Cardiac fibroblast (primary cell): ENCODE measurements at regions not wholly inside any gene's neighbourhood (a gene's known extent, or its start where the extent isn't known, plus 50 kb on each side); places are given as distances from the start of the nearest gene placed in this dataset.

Source experiments
- DNase-seq, 2 donors: peaks; one replicate each; pipeline versions ENCODE4 v3.0.0 to v3.0.0-alpha.2; 2010; ENCODE audit warnings: low read depth in 2 of 2
- H3K4me3 ChIP-seq, 2 donors: replicated peaks in 1 of 2; 1 replicate in 1 of 2; 2 replicates in 1 of 2; pipeline ENCODE4 v1.5.1; 2011; ENCODE audit warnings: low read depth in 2 of 2, low read length in 2 of 2, mild to moderate bottlenecking in 2 of 2, moderate library complexity in 1 of 2
- TF ChIP-seq, protein P1 (sequence below): IDR thresholded peaks from one replicate; pipeline ENCODE4 v1.5.1; 2011; ENCODE audit warnings: low read depth, mild to moderate bottlenecking, low read length, inconsistent platforms

DNA sequence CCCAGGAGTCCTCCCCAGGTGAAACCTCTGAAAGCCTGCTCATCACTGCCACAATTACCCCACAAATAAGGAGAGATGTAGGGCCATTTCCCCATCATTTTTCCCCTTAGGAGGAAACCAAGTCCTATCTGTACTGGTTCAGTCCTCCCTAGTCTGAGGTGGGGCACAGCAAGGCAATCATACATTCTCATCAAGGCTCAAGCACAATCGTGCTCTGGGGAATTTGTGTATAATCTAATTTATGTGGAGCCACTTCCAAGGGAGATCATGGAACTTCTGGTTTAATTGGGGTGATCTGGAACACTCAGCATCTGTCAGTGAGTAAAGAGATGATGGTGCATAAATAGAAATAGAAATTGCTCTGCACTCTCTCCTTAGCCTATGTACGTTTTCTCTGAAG is 546.9 kb downstream of the IGSF11 start:
- DNase-seq = no peak
- TF ChIP-seq, protein P1, sequence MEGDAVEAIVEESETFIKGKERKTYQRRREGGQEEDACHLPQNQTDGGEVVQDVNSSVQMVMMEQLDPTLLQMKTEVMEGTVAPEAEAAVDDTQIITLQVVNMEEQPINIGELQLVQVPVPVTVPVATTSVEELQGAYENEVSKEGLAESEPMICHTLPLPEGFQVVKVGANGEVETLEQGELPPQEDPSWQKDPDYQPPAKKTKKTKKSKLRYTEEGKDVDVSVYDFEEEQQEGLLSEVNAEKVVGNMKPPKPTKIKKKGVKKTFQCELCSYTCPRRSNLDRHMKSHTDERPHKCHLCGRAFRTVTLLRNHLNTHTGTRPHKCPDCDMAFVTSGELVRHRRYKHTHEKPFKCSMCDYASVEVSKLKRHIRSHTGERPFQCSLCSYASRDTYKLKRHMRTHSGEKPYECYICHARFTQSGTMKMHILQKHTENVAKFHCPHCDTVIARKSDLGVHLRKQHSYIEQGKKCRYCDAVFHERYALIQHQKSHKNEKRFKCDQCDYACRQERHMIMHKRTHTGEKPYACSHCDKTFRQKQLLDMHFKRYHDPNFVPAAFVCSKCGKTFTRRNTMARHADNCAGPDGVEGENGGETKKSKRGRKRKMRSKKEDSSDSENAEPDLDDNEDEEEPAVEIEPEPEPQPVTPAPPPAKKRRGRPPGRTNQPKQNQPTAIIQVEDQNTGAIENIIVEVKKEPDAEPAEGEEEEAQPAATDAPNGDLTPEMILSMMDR = no peak
- H3K4me3 ChIP-seq = no peak overlapping the region

DNA sequence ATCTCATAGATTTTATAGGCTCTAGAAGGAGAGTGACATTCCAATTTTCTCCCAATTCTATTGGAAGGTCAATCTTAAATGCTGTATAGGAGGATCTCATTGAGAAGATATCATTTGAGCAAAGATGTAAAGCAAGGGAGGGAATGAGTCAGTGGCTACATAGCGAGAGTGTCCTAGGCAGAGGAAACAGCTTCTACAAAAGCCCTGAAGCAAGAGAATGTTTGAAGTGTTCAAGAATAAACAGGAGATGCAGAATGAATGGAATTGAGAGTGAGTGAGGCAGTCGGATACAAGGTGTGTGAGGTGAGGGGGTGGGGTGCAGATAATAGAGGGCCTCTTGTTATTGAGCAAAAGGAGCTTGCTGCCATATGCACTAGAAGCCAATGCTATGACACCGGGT is 545.9 kb downstream of the IGSF11 start:
- TF ChIP-seq, protein P1 = no peak
- no peak overlapping the region for H3K4me3 ChIP-seq
- DNase-seq = no peak

DNA sequence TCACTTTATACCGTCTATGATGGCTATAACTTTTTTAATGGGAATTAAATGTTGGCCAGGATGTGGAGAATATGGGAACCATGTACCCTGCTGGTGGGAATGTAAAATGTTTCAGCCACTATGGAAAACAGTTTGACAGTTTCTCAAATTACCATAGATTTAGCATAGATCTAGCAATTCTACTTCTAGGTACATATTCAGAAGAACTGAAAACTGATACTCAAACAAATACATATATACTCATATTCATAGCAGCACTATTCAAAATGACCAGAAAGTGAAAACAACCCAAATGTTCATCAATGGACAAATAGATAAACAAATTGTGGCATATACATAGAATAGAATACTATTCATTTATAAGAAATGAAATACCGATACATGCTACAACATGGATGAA is 539.4 kb downstream of the IGSF11 start:
- TF ChIP-seq, protein P1 = no peak

DNA sequence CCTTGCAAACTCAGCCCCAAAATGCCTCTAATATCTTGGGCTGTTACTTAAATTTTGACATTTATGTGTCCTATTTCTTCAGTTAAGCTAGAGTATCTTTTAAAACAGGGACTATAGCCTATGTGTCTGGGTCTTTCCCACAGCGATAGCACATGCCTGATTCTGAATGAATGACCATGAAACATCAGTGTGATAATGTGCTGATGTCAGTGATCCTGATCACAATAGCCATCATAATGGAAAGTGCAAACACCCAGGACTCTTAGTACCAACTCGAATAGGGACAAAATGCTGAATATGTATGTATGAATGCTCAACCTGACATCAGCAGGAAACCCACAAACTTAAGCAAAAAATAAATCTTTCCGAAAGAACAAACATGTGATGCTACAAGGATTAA is 537.4 kb downstream of the IGSF11 start:
- TF ChIP-seq, protein P1 = no peak
- DNase-seq = no peak
- H3K4me3 ChIP-seq = no peak overlapping the region

More for the DNA sequence above, 539.4 kb downstream of the IGSF11 start:
- DNase-seq = no peak
- H3K4me3 ChIP-seq = no peak overlapping the region

DNA sequence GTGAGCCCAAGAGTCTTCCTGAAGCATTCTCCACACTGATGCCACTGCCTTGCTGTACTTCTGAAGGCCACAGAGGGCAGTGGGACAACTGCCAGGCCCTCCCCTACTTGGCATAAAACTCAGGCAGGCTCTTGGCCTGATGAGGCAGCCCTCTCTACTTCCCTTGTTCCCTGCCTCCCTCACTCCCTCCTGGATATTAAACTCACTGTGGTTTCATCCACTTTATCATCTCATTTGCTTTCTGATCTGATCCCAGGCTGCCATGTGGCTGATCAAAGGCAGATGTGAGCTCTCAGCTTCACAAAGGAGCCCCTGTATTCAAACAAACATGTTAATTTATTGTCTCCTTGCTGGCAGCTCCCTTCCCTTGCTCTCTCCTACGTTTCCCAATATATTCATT is 533.5 kb downstream of the IGSF11 start:
- H3K4me3 ChIP-seq = no peak overlapping the region
- TF ChIP-seq, protein P1 = no peak
- peak in 1 of 2 donors; percentile 18 for DNase-seq

DNA sequence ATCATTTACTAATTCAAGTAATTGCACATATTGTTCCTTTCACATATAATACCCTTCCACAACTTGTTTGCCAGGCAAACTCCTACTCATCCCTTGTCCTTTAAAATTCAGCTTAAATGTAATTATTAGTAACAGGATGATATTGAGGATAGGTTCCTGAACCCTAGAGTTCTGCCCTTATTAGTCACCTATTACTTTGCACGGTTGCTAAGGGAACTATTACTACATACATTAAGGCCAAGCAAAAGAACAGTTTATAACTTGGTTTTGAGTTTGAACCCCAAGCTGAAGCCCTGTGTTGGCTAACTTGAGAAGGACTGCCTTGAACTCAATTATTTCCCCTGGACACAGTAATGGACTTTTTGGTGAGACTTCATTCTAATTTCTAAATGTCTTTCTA is 529.7 kb downstream of the IGSF11 start:
- DNase-seq = no peak

DNA sequence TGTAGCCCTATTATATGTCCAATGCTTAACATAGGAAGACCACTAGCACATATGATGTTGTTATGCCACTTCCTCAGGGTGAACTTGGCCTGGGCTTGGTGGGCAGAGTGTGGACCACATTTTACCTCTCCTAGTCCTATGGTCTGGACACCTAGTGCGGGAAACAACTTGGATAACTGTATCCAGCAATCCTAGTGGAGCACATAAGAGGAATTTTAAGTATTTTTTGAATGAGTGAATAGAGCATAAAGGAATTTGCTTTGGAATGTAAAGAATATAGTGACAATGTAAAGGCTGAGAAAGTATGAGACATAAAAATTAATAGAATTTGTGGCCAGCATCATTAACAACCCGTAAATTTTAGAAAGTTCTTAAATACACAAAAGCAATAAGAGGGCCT is 528.9 kb downstream of the IGSF11 start:
- no peak overlapping the region for H3K4me3 ChIP-seq
- no peak for DNase-seq
- TF ChIP-seq, protein P1 = no peak

More for the DNA sequence above, 529.7 kb downstream of the IGSF11 start:
- H3K4me3 ChIP-seq = no peak overlapping the region
- TF ChIP-seq, protein P1 = no peak
